C4-2B (cell line): ENCODE measurements at regions not wholly inside any gene's neighbourhood (a gene's known extent, or its start where the extent isn't known, plus 50 kb on each side); places are given as distances from the start of the nearest gene placed in this dataset.

ENCODE experiments used
- CTCF ChIP-seq: fragments of 450-650 bp; conservative IDR thresholded peaks from 2 replicates; pipeline ENCODE4 v1.5.1; 2017; ENCODE audit warnings: mild to moderate bottlenecking
- ZFX ChIP-seq: fragments of 450-650 bp; IDR thresholded peaks from 2 replicates; pipeline ENCODE4 v1.6.1; 2017

- TF ChIP-seq CTCF (no peak), ZFX (no peak)
Measured at GRCh38 chr12:87928031-87928430, 101.2 kb downstream of the C12orf50 start.
